Endothelial cell of umbilical vein (primary cell): ENCODE measurements at regions not wholly inside any gene's neighbourhood (a gene's known extent, or its start where the extent isn't known, plus 50 kb on each side); places are given as distances from the start of the nearest gene placed in this dataset.

ENCODE experiments used
- POLR2AphosphoS5 ChIP-seq: IDR thresholded peaks from 2 replicates; pipeline ENCODE4 v1.6.1; 2012; ENCODE audit warnings: low read depth, mild to moderate bottlenecking, control low read depth, low read length, moderate library complexity; ENCODE audit not compliant: insufficient read depth
- TF ChIP-seq, protein P1 (sequence below), 2 donors: IDR thresholded peaks; 1 replicate in 1 of 2; 2 replicates in 1 of 2; pipeline ENCODE4 v1.5.1; 2011; ENCODE audit warnings: low read length in 2 of 2, mild to moderate bottlenecking in 2 of 2, moderate library complexity in 2 of 2, control low read depth in 1 of 2, inconsistent platforms in 1 of 2, low read depth in 1 of 2; ENCODE audit not compliant: insufficient read depth in 1 of 2; ENCODE audit errors: extremely low read depth in 1 of 2

DNA sequence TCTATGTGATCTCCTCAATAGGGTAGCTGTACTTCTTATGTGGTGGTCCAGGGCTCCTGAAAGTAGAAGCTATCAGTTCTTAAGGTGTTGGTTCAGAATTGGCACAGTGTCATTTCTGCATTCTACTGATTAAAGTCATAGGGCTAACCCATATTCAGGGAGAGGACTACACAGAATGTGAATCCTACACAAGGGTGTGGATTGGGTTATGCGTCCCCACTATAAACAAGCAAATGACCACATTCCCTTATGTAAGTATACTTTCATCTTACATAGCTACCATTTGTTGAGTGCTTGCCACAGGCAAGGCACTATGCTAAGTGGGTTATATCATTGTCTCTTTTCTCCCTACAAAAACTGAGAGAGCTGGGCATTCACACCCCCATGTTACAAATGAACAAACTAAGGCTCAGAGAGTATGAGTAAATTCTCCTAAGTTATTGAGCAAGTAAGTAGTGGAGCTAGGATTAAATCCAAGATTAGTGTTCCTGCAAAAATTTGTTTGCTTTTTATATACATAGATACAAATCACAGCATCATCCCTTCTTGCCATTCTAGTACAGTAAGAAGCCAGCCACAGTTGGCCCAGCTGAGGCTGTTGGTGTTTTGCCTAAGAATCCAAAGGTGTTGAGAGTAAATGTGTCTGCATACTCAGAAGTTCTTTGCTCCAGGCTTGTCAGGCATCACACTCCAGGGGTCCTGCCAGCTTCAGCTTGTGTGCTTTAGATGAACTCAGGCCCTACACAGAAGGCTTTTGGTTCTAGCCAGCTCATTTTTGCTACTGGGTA lies 157.8 kb downstream of the KIF18A start:
- TF ChIP-seq, protein P1, sequence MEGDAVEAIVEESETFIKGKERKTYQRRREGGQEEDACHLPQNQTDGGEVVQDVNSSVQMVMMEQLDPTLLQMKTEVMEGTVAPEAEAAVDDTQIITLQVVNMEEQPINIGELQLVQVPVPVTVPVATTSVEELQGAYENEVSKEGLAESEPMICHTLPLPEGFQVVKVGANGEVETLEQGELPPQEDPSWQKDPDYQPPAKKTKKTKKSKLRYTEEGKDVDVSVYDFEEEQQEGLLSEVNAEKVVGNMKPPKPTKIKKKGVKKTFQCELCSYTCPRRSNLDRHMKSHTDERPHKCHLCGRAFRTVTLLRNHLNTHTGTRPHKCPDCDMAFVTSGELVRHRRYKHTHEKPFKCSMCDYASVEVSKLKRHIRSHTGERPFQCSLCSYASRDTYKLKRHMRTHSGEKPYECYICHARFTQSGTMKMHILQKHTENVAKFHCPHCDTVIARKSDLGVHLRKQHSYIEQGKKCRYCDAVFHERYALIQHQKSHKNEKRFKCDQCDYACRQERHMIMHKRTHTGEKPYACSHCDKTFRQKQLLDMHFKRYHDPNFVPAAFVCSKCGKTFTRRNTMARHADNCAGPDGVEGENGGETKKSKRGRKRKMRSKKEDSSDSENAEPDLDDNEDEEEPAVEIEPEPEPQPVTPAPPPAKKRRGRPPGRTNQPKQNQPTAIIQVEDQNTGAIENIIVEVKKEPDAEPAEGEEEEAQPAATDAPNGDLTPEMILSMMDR (IDR thresholded peaks at IDR 0.05; ENCODE audit: extremely low read depth in 1 of 2, insufficient read depth in 1 of 2, low read depth in 1 of 2, low read length in 2 of 2), result no peak
- no peak for TF ChIP-seq POLR2AphosphoS5
